WTC11 (cell line): ENCODE measurements at regions not wholly inside any gene's neighbourhood (a gene's known extent, or its start where the extent isn't known, plus 50 kb on each side); places are given as distances from the start of the nearest gene placed in this dataset.

Source experiments
- ATAC-seq: fragments of 200-7000 bp; cut with Tn5 transposase; 2 replicates; pipeline ENCODE4 v1.10.0; 2021; ENCODE audit warnings: mild to moderate bottlenecking, moderate library complexity
- CTCF ChIA-PET: fragments of 300-600 bp; sonication (Branson Sonifier 250); formaldehyde crosslinking; loops from one replicate; lab custom pipeline; 2021; ENCODE audit warnings: antibody characterized with exemption; lab: Charles Lee
- POLR2A ChIA-PET: fragments of 350-600 bp; sonication (Branson Sonifier 250); formaldehyde crosslinking; loops from one replicate; lab custom pipeline; 2021; ENCODE audit warnings: antibody characterized with exemption; lab: Charles Lee
- DNase-seq: peaks from one replicate; pipeline ENCODE4 v3.0.0; 2021; ENCODE audit warnings: low spot score
- H3K27ac Mint-ChIP-seq: 2 replicates; pipeline ENCODE4 v1.8.0; 2021; ENCODE audit warnings: mixed read lengths
- H3K27me3 Mint-ChIP-seq: 2 replicates; pipeline ENCODE4 v1.8.0; 2021; ENCODE audit warnings: low read depth, mild to moderate bottlenecking, moderate library complexity, mixed read lengths
- H3K36me3 Mint-ChIP-seq: 2 replicates; pipeline ENCODE4 v1.8.0; 2021; ENCODE audit warnings: mixed read lengths
- H3K4me1 Mint-ChIP-seq: 2 replicates; pipeline ENCODE4 v1.8.0; 2022; ENCODE audit warnings: mixed read lengths
- H3K4me3 Mint-ChIP-seq: 2 replicates; pipeline ENCODE4 v1.8.0; 2021; ENCODE audit warnings: mild to moderate bottlenecking, moderate library complexity, mixed read lengths
- H3K9me3 Mint-ChIP-seq: 2 replicates; pipeline ENCODE4 v1.8.0; 2021; ENCODE audit warnings: mixed read lengths
- CBFB ChIP-seq: sonication (generic); formaldehyde crosslinking; IDR thresholded peaks from 2 replicates; pipeline ENCODE4 v1.8.1; 2022; ENCODE audit warnings: mild to moderate bottlenecking, low read depth, missing genetic modification reagents
- CREB1 ChIP-seq: sonication (generic); formaldehyde crosslinking; IDR thresholded peaks from 2 replicates; pipeline ENCODE4 v1.8.0; 2023; ENCODE audit warnings: mild to moderate bottlenecking, missing genetic modification reagents
- ESRRA ChIP-seq: sonication (generic); formaldehyde crosslinking; IDR thresholded peaks from 2 replicates; pipeline ENCODE4 v1.8.1; 2022; ENCODE audit warnings: mild to moderate bottlenecking, missing genetic modification reagents, borderline replicate concordance
- FOXJ3 ChIP-seq: sonication (generic); formaldehyde crosslinking; IDR thresholded peaks from 2 replicates; pipeline ENCODE4 v1.9.0; 2021; ENCODE audit warnings: missing genetic modification reagents, mild to moderate bottlenecking, borderline replicate concordance
- FOXK1 ChIP-seq: sonication (generic); formaldehyde crosslinking; IDR thresholded peaks from 2 replicates; pipeline ENCODE4 v1.8.0; 2022; ENCODE audit warnings: mild to moderate bottlenecking, moderate library complexity, missing genetic modification reagents
- NFYB ChIP-seq: sonication (generic); formaldehyde crosslinking; conservative IDR thresholded peaks from 2 replicates; pipeline ENCODE4 v1.8.0; 2022; ENCODE audit warnings: low read depth, missing genetic modification reagents
- NR2C2 ChIP-seq: sonication (generic); formaldehyde crosslinking; IDR thresholded peaks from 2 replicates; pipeline ENCODE4 v1.8.0; 2022; ENCODE audit warnings: mild to moderate bottlenecking, missing genetic modification reagents
- NR3C1 ChIP-seq: sonication (generic); formaldehyde crosslinking; conservative IDR thresholded peaks from 2 replicates; pipeline ENCODE4 v1.8.1; 2023; ENCODE audit warnings: low read depth, mild to moderate bottlenecking, missing genetic modification reagents
- SP1 ChIP-seq: sonication (generic); formaldehyde crosslinking; conservative IDR thresholded peaks from 2 replicates; pipeline ENCODE4 v1.8.1; 2022; ENCODE audit warnings: missing genetic modification reagents
- TCF7 ChIP-seq: sonication (generic); formaldehyde crosslinking; IDR thresholded peaks from 2 replicates; pipeline ENCODE4 v1.8.0; 2022; ENCODE audit warnings: mild to moderate bottlenecking, low read depth, missing genetic modification reagents, moderate library complexity
- ZNF263 ChIP-seq: sonication (generic); formaldehyde crosslinking; IDR thresholded peaks from 2 replicates; pipeline ENCODE4 v1.8.1; 2022; ENCODE audit warnings: low read depth, mild to moderate bottlenecking, moderate library complexity, missing genetic modification reagents
- ZNF396 ChIP-seq: fragments of 250-450 bp; sonication (Bioruptor Pico); IDR thresholded peaks from 2 replicates; pipeline ENCODE4 v1.8.0; 2021; ENCODE audit warnings: mild to moderate bottlenecking, moderate library complexity, borderline replicate concordance
- ZNF416 ChIP-seq: fragments of 250-450 bp; sonication (Bioruptor Pico); IDR thresholded peaks from 2 replicates; pipeline ENCODE4 v1.9.0; 2021; ENCODE audit warnings: mild to moderate bottlenecking, inconsistent platforms
- ZNF671 ChIP-seq: fragments of 250-450 bp; sonication (Bioruptor Pico); IDR thresholded peaks from 2 replicates; pipeline ENCODE4 v1.8.0; 2021; ENCODE audit warnings: mild to moderate bottlenecking
- TF ChIP-seq, protein P1 (sequence below): fragments of 250-450 bp; sonication (Bioruptor Pico); IDR thresholded peaks from 2 replicates; pipeline ENCODE4 v1.8.0; 2021; ENCODE audit warnings: mild to moderate bottlenecking
- TF ChIP-seq, protein P2 (sequence below): fragments of 200-600 bp; IDR thresholded peaks from 2 replicates; pipeline ENCODE4 v1.8.0; 2022; ENCODE audit warnings: antibody characterized with exemption
- TF ChIP-seq, protein P3 (sequence below): sonication (generic); formaldehyde crosslinking; IDR thresholded peaks from 2 replicates; pipeline ENCODE4 v1.8.0; 2022; ENCODE audit warnings: mild to moderate bottlenecking, missing genetic modification reagents
- TF ChIP-seq, protein P4 (sequence below): sonication (generic); formaldehyde crosslinking; IDR thresholded peaks from 2 replicates; pipeline ENCODE4 v1.8.0; 2023; ENCODE audit warnings: missing genetic modification reagents, mild to moderate bottlenecking, borderline replicate concordance
- TF ChIP-seq, protein P5 (sequence below): fragments of 250-450 bp; sonication (Bioruptor Pico); IDR thresholded peaks from 2 replicates; pipeline ENCODE4 v1.9.0; 2021; ENCODE audit warnings: moderate library complexity, mild to moderate bottlenecking, inconsistent platforms, borderline replicate concordance
- TF ChIP-seq, protein P6 (sequence below): sonication (generic); formaldehyde crosslinking; IDR thresholded peaks from 2 replicates; pipeline ENCODE4 v1.8.1; 2022; ENCODE audit warnings: mild to moderate bottlenecking, moderate library complexity, missing genetic modification reagents

DNA sequence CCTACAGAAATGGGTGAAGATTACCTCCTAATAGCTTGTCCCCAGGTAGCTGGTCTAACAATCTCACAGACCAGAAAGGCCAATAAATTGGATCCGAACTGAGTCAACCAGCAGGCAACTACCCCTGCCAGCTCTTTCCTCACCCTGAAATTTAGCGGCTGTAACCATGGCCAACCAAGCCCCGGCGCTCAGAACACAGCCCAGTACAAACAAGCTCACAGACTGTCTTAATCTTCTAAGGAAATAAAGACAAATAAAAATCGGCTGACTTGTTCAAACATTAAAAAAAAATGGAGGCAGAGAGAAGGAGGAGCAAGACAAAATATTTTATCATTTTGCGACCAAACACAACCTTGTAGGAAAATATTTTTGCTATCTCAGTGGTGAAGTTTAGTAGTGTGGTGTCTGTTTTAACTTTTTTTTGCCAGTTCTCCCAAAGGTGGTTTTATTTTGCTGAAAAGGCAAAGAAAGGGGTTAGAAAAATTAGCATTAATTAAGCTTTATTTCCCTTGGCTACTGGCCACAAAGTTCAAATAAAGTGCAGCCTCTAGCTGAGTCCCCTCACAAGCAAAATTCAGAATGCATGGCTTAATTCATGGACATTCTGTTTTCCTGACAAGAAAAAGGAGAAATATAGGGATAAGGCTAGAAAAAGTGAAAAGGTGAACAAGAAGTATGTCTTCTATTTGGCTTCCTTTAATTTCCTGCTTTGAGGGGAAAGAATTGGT lies 313.0 kb upstream of the NPVF start (continued):
- TF ChIP-seq, protein P1, sequence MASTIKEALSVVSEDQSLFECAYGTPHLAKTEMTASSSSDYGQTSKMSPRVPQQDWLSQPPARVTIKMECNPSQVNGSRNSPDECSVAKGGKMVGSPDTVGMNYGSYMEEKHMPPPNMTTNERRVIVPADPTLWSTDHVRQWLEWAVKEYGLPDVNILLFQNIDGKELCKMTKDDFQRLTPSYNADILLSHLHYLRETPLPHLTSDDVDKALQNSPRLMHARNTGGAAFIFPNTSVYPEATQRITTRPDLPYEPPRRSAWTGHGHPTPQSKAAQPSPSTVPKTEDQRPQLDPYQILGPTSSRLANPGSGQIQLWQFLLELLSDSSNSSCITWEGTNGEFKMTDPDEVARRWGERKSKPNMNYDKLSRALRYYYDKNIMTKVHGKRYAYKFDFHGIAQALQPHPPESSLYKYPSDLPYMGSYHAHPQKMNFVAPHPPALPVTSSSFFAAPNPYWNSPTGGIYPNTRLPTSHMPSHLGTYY (CRISPR knock-in tag): no peak
- TF ChIP-seq CBFB (CRISPR knock-in tag) (no peak), ZNF671 (no peak), NFYB (no peak)
- TF ChIP-seq, protein P2, sequence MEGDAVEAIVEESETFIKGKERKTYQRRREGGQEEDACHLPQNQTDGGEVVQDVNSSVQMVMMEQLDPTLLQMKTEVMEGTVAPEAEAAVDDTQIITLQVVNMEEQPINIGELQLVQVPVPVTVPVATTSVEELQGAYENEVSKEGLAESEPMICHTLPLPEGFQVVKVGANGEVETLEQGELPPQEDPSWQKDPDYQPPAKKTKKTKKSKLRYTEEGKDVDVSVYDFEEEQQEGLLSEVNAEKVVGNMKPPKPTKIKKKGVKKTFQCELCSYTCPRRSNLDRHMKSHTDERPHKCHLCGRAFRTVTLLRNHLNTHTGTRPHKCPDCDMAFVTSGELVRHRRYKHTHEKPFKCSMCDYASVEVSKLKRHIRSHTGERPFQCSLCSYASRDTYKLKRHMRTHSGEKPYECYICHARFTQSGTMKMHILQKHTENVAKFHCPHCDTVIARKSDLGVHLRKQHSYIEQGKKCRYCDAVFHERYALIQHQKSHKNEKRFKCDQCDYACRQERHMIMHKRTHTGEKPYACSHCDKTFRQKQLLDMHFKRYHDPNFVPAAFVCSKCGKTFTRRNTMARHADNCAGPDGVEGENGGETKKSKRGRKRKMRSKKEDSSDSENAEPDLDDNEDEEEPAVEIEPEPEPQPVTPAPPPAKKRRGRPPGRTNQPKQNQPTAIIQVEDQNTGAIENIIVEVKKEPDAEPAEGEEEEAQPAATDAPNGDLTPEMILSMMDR: no peak

DNA sequence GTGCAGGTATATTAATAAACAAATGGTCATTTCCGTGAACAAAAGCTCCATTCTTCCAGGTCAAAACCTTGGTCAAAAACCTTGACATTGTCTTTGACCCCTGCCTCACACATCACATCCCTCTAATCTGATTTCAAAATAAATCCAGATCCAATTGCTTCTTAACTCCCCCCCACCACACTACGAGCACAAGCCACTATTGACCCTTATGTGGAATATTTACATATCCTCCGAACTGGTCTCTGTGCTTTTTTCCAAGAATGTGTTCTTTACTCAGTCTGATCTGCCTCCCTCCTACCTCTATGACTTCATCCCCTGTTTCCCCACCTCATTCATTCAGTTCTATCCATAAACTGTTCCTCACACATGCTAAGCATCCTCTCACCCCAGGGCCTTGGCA lies 313.6 kb upstream of the NPVF start:
- no peak overlapping the region for H3K4me3 Mint-ChIP-seq
- POLR2A ChIA-PET: no interaction called here
- H3K27ac Mint-ChIP-seq: no peak overlapping the region
- H3K27me3 Mint-ChIP-seq: no peaks in the 10 kb centered on the region; the same call in 1 of the 2 replicates
- TF ChIP-seq ZNF416 (CRISPR knock-in tag): no peak
- no peak for TF ChIP-seq ZNF396 (CRISPR knock-in tag)
- TF ChIP-seq, protein P3, sequence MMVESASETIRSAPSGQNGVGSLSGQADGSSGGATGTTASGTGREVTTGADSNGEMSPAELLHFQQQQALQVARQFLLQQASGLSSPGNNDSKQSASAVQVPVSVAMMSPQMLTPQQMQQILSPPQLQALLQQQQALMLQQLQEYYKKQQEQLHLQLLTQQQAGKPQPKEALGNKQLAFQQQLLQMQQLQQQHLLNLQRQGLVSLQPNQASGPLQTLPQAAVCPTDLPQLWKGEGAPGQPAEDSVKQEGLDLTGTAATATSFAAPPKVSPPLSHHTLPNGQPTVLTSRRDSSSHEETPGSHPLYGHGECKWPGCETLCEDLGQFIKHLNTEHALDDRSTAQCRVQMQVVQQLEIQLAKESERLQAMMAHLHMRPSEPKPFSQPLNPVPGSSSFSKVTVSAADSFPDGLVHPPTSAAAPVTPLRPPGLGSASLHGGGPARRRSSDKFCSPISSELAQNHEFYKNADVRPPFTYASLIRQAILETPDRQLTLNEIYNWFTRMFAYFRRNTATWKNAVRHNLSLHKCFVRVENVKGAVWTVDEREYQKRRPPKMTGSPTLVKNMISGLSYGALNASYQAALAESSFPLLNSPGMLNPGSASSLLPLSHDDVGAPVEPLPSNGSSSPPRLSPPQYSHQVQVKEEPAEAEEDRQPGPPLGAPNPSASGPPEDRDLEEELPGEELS (CRISPR knock-in tag): no peak
- TF ChIP-seq, protein P4, sequence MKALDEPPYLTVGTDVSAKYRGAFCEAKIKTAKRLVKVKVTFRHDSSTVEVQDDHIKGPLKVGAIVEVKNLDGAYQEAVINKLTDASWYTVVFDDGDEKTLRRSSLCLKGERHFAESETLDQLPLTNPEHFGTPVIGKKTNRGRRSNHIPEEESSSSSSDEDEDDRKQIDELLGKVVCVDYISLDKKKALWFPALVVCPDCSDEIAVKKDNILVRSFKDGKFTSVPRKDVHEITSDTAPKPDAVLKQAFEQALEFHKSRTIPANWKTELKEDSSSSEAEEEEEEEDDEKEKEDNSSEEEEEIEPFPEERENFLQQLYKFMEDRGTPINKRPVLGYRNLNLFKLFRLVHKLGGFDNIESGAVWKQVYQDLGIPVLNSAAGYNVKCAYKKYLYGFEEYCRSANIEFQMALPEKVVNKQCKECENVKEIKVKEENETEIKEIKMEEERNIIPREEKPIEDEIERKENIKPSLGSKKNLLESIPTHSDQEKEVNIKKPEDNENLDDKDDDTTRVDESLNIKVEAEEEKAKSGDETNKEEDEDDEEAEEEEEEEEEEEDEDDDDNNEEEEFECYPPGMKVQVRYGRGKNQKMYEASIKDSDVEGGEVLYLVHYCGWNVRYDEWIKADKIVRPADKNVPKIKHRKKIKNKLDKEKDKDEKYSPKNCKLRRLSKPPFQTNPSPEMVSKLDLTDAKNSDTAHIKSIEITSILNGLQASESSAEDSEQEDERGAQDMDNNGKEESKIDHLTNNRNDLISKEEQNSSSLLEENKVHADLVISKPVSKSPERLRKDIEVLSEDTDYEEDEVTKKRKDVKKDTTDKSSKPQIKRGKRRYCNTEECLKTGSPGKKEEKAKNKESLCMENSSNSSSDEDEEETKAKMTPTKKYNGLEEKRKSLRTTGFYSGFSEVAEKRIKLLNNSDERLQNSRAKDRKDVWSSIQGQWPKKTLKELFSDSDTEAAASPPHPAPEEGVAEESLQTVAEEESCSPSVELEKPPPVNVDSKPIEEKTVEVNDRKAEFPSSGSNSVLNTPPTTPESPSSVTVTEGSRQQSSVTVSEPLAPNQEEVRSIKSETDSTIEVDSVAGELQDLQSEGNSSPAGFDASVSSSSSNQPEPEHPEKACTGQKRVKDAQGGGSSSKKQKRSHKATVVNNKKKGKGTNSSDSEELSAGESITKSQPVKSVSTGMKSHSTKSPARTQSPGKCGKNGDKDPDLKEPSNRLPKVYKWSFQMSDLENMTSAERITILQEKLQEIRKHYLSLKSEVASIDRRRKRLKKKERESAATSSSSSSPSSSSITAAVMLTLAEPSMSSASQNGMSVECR (CRISPR knock-in tag): no peak
- no peak for TF ChIP-seq ZNF263 (CRISPR knock-in tag)
- TF ChIP-seq, all 79 proteins: peak for 0
- 0 out of 2 replicates have a peak, but pooled peaks cover 4% of the 10 kb centered on the region for H3K9me3 Mint-ChIP-seq
- no peaks in the 10 kb centered on the region for H3K36me3 Mint-ChIP-seq
- no peak for DNase-seq
- 0 out of 2 replicates have a peak, but pooled peaks cover 5% of the 10 kb centered on the region for H3K4me1 Mint-ChIP-seq
- CTCF ChIA-PET: interaction anchor here (1.3 kb wide), 1 partner anchor 24 kb away, joined by 3 read pairs; no protein-coding TSS in a partner anchor
- ATAC-seq: no peak

DNA sequence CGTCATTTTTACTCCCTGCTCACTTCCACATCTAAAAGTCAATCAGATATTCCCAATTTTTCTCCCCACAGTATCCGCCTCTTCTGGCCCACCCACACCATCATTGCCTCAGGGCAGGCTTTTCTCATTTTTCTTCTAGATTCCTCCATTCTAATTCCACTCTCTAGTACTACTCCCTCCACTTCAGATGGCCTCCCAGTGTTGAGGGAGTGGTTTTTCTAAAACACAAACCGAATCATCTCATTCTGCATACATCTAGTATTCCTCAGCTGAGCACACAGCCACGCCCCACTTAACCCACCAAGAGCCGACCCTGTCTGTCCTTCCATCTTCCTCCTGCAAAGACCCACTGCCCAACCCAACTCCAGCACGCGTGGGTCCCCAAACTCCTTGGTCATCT lies 314.9 kb upstream of the NPVF start:
- ATAC-seq (no peak), DNase-seq (no peak)
- Mint-ChIP-seq H3K9me3 (0 out of 2 replicates have a peak, but pooled peaks cover 4% of the 10 kb centered on the region), H3K4me3 (no peak overlapping the region), H3K27me3 (no peaks in the 10 kb centered on the region; the same call in 1 of the 2 replicates), H3K4me1 (0 out of 2 replicates have a peak, but pooled peaks cover 5% of the 10 kb centered on the region), H3K27ac (no peak overlapping the region)
- ChIA-PET POLR2A (no interaction called here), CTCF (interaction anchor here (1.0 kb wide), 1 partner anchor 326 kb away, joined by 3 read pairs; no protein-coding TSS in a partner anchor)
- no peak for TF ChIP-seq ZNF263 (CRISPR knock-in tag)
- TF ChIP-seq NR2C2 (CRISPR knock-in tag): no peak
- no peak for TF ChIP-seq FOXK1 (CRISPR knock-in tag)
- no peak for TF ChIP-seq FOXJ3
- TF ChIP-seq CREB1 (CRISPR knock-in tag): no peak
- TF ChIP-seq TCF7 (CRISPR knock-in tag): no peak
- TF ChIP-seq CBFB (CRISPR knock-in tag): no peak
- TF ChIP-seq NR3C1: no peak
- no peak for TF ChIP-seq ZNF416 (CRISPR knock-in tag)
- TF ChIP-seq, protein P5, sequence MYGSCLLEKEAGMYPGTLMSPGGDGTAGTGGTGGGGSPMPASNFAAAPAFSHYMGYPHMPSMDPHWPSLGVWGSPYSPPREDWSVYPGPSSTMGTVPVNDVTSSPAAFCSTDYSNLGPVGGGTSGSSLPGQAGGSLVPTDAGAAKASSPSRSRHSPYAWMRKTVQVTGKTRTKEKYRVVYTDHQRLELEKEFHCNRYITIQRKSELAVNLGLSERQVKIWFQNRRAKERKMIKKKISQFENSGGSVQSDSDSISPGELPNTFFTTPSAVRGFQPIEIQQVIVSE (CRISPR knock-in tag): no peak
- TF ChIP-seq SP1 (CRISPR knock-in tag): no peak
- no peak for TF ChIP-seq ESRRA (CRISPR knock-in tag)
- TF ChIP-seq, protein P6, sequence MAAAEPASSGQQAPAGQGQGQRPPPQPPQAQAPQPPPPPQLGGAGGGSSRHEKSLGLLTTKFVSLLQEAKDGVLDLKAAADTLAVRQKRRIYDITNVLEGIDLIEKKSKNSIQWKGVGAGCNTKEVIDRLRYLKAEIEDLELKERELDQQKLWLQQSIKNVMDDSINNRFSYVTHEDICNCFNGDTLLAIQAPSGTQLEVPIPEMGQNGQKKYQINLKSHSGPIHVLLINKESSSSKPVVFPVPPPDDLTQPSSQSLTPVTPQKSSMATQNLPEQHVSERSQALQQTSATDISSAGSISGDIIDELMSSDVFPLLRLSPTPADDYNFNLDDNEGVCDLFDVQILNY (CRISPR knock-in tag): no peak
- TF ChIP-seq, all 79 proteins: peak for 0
- H3K36me3 Mint-ChIP-seq: no peaks in the 10 kb centered on the region
